IMR-90 (cell line): ENCODE measurements at regions not wholly inside any gene's neighbourhood (a gene's known extent, or its start where the extent isn't known, plus 50 kb on each side); places are given as distances from the start of the nearest gene placed in this dataset.

Source experiments
- ATAC-seq: fragments of 200-7000 bp; cut with Tn5 transposase; 2 replicates; pipeline ENCODE4 v1.9.1; 2020; ENCODE audit warnings: low read depth, mild to moderate bottlenecking, moderate library complexity
- BruUV-seq: library from RNA; stranded (reverse); fragments of 400-500 nt; replicated peaks from 2 replicates; lab custom pipeline; 2021; lab: Mats Ljungman, UMichigan
- CTCF ChIA-PET: fragments of 300-600 bp; formaldehyde crosslinking; extraction: SDS; loops from one replicate; lab custom pipeline; 2021; ENCODE audit warnings: antibody characterized with exemption; lab: Yijun Ruan, JAX
- POLR2A ChIA-PET: fragments of 300-600 bp; sonication (Branson Sonifier 250); formaldehyde crosslinking; loops from one replicate; lab custom pipeline; 2022; ENCODE audit warnings: antibody characterized with exemption; ENCODE audit not compliant: unreplicated experiment; lab: Charles Lee
- DNase-seq: peaks from one replicate; pipeline ENCODE4 v3.0.0; 2013
- H2AFZ ChIP-seq: replicated peaks from 2 replicates; pipeline ENCODE3; 2013; ENCODE audit warnings: low read length, mild to moderate bottlenecking; ENCODE audit not compliant: poor library complexity
- H2AK5ac ChIP-seq: 2 replicates; pipeline ENCODE4 v1.6.1; 2013; ENCODE audit warnings: low read depth, low read length, inconsistent platforms
- H2AK9ac ChIP-seq: replicated peaks from 2 replicates; pipeline ENCODE3; 2013; ENCODE audit warnings: mild to moderate bottlenecking, low read depth, low read length, moderate library complexity; ENCODE audit not compliant: poor library complexity
- H2BK120ac ChIP-seq: 2 replicates; pipeline ENCODE4 v1.6.1; 2013; ENCODE audit warnings: low read depth, low read length, inconsistent platforms
- H2BK15ac ChIP-seq: 3 replicates; pipeline ENCODE4 v1.6.1; 2013; ENCODE audit warnings: low read depth, low read length, inconsistent platforms
- H2BK20ac ChIP-seq: 2 replicates; pipeline ENCODE4 v1.6.1; 2013; ENCODE audit warnings: low read depth, mild to moderate bottlenecking, inconsistent platforms, low read length, moderate library complexity
- H2BK5ac ChIP-seq: 2 replicates; pipeline ENCODE4 v1.6.1; 2013; ENCODE audit warnings: mild to moderate bottlenecking, low read depth, low read length, inconsistent platforms; ENCODE audit not compliant: poor library complexity, severe bottlenecking
- H3K14ac ChIP-seq: replicated peaks from 2 replicates; pipeline ENCODE4 v1.6.1; 2013; ENCODE audit warnings: low read depth, low read length, inconsistent platforms
- H3K18ac ChIP-seq: 2 replicates; pipeline ENCODE4 v1.6.1; 2013; ENCODE audit warnings: low read depth, low read length, control low read depth
- H3K23ac ChIP-seq: 2 replicates; pipeline ENCODE4 v1.6.1; 2013; ENCODE audit warnings: low read depth, low read length, inconsistent platforms
- H3K27ac ChIP-seq: 2 replicates; pipeline ENCODE4 v1.5.1; 2013; ENCODE audit warnings: mild to moderate bottlenecking, control low read depth, low read length; ENCODE audit not compliant: insufficient read depth
- H3K27me3 ChIP-seq: 2 replicates; pipeline ENCODE4 v1.6.1; 2013; ENCODE audit warnings: low read length; ENCODE audit not compliant: control insufficient read depth, insufficient read depth
- H3K36me3 ChIP-seq: 2 replicates; pipeline ENCODE4 v1.6.1; 2013; ENCODE audit warnings: low read length, mixed read lengths; ENCODE audit not compliant: control insufficient read depth, insufficient read depth
- H3K4ac ChIP-seq: 2 replicates; pipeline ENCODE4 v1.6.1; 2013; ENCODE audit warnings: low read depth, low read length, inconsistent platforms
- H3K4me1 ChIP-seq: 2 replicates; pipeline ENCODE4 v1.6.1; 2013; ENCODE audit warnings: low read length, mixed read lengths; ENCODE audit not compliant: control insufficient read depth, insufficient read depth
- H3K4me2 ChIP-seq: 2 replicates; pipeline ENCODE4 v1.6.1; 2013; ENCODE audit warnings: low read depth, mild to moderate bottlenecking, control low read depth, low read length, moderate library complexity
- H3K4me3 ChIP-seq: 2 replicates; pipeline ENCODE4 v1.5.1; 2013; ENCODE audit warnings: low read depth, mild to moderate bottlenecking, control low read depth, low read length, moderate library complexity; ENCODE audit not compliant: insufficient read depth
- H3K56ac ChIP-seq: 2 replicates; pipeline ENCODE4 v1.6.1; 2013; ENCODE audit warnings: low read length, inconsistent platforms; ENCODE audit not compliant: insufficient read depth; ENCODE audit errors: extremely low read depth
- H3K79me1 ChIP-seq, 2 experiments: 2 replicates each; pipeline ENCODE4 v1.6.1; 2013; ENCODE audit warnings: low read length in 2 of 2, inconsistent platforms in 1 of 2, low read depth in 1 of 2
- H3K9ac ChIP-seq: 2 replicates; pipeline ENCODE4 v1.6.1; 2013; ENCODE audit warnings: low read depth, low read length, control low read depth
- H3K9me1 ChIP-seq: 2 replicates; pipeline ENCODE4 v1.6.1; 2013; ENCODE audit warnings: low read length, inconsistent platforms; ENCODE audit not compliant: insufficient read depth
- H3K9me3 ChIP-seq: 2 replicates; pipeline ENCODE4 v1.6.1; 2013; ENCODE audit warnings: low read length; ENCODE audit not compliant: control insufficient read depth, insufficient read depth
- H4K20me1 ChIP-seq: 2 replicates; pipeline ENCODE4 v1.6.1; 2013; ENCODE audit warnings: low read length, inconsistent platforms; ENCODE audit not compliant: insufficient read depth
- H4K5ac ChIP-seq: 2 replicates; pipeline ENCODE4 v1.6.1; 2013; ENCODE audit warnings: mild to moderate bottlenecking, low read depth, low read length, control low read depth
- H4K8ac ChIP-seq, 2 experiments: 2 replicates each; pipeline ENCODE4 v1.6.1; 2013; ENCODE audit warnings: low read depth in 2 of 2, low read length in 2 of 2, control low read depth in 1 of 2, inconsistent platforms in 1 of 2
- H4K91ac ChIP-seq: 2 replicates; pipeline ENCODE4 v1.6.1; 2013; ENCODE audit warnings: low read depth, low read length, inconsistent platforms; ENCODE audit not compliant: insufficient read depth
- BHLHE40 ChIP-seq: fragments of 150-350 bp; IDR thresholded peaks from 2 replicates; pipeline ENCODE4 v1.6.1; 2016; ENCODE audit warnings: mild to moderate bottlenecking, low read depth, low read length
- CEBPB ChIP-seq: IDR thresholded peaks from 2 replicates; pipeline ENCODE4 v1.6.1; 2012; ENCODE audit warnings: low read depth, low read length, improper control_type of control experiment
- CHD1 ChIP-seq: IDR thresholded peaks from 2 replicates; pipeline ENCODE4 v1.6.1; 2012; ENCODE audit warnings: low read depth, low read length, improper control_type of control experiment
- CTCF ChIP-seq: conservative IDR thresholded peaks from 2 replicates; pipeline ENCODE4 v1.5.1; 2012; ENCODE audit warnings: mild to moderate bottlenecking, low read depth, low read length, improper control_type of control experiment
- ELK1 ChIP-seq: fragments of 150-350 bp; IDR thresholded peaks from 2 replicates; pipeline ENCODE4 v1.6.1; 2016; ENCODE audit warnings: low read depth, mild to moderate bottlenecking, low read length, moderate library complexity, borderline replicate concordance
- FOS ChIP-seq: fragments of 150-350 bp; IDR thresholded peaks from 2 replicates; pipeline ENCODE4 v1.6.1; 2016; ENCODE audit warnings: low read depth, low read length
- MAFK ChIP-seq: IDR thresholded peaks from 2 replicates; pipeline ENCODE4 v1.6.1; 2012; ENCODE audit warnings: low read depth, low read length, improper control_type of control experiment
- MAZ ChIP-seq: IDR thresholded peaks from 2 replicates; pipeline ENCODE4 v1.6.1; 2012; ENCODE audit warnings: low read depth, mild to moderate bottlenecking, low read length, improper control_type of control experiment, moderate library complexity, borderline replicate concordance
- MXI1 ChIP-seq: IDR thresholded peaks from 2 replicates; pipeline ENCODE4 v1.6.1; 2012; ENCODE audit warnings: low read depth, mild to moderate bottlenecking, low read length, moderate library complexity, borderline replicate concordance
- NFE2L2 ChIP-seq: fragments of 150-350 bp; IDR thresholded peaks from 2 replicates; pipeline ENCODE4 v1.6.1; 2016; ENCODE audit warnings: low read depth, mild to moderate bottlenecking, low read length
- POLR2A ChIP-seq: IDR thresholded peaks from 2 replicates; pipeline ENCODE4 v1.6.1; 2012; ENCODE audit warnings: mild to moderate bottlenecking, low read depth, low read length
- RAD21 ChIP-seq: IDR thresholded peaks from 2 replicates; pipeline ENCODE4 v1.6.1; 2012; ENCODE audit warnings: low read length, improper control_type of control experiment
- RCOR1 ChIP-seq: IDR thresholded peaks from 2 replicates; pipeline ENCODE4 v1.6.1; 2012; ENCODE audit warnings: mild to moderate bottlenecking, low read length, improper control_type of control experiment; ENCODE audit not compliant: insufficient replicate concordance
- RFX5 ChIP-seq: IDR thresholded peaks from 2 replicates; pipeline ENCODE4 v1.8.0; 2012; ENCODE audit warnings: low read depth, mild to moderate bottlenecking, low read length, moderate library complexity
- SMC3 ChIP-seq: fragments of 150-350 bp; IDR thresholded peaks from 2 replicates; pipeline ENCODE4 v1.6.1; 2016; ENCODE audit warnings: low read depth, mild to moderate bottlenecking, antibody characterized with exemption, low read length, moderate library complexity
- USF2 ChIP-seq: fragments of 150-350 bp; IDR thresholded peaks from 2 replicates; pipeline ENCODE4 v1.6.1; 2017; ENCODE audit warnings: mild to moderate bottlenecking, antibody characterized with exemption, low read length, low read depth
- dilution Hi-C: fragments of 300-500 bp; cut with HindIII; formaldehyde crosslinking; loops from one replicate; pipeline ENCODE4 v1.14.3; 2018; ENCODE audit warnings: low sequenced_read_pairs; ENCODE audit not compliant: unreplicated experiment
- in situ Hi-C: fragments of 300-500 bp; cut with MboI; formaldehyde crosslinking; loops from 3 replicates; pipeline ENCODE4 v1.14.3; 2019; ENCODE audit warnings: low sequenced_read_pairs, inconsistent platforms, mixed read lengths
- intact Hi-C: fragments of 100-400 bp; cut with micrococcal nuclease; formaldehyde crosslinking; loops from 2 replicates; pipeline ENCODE4 v1.10.0; 2022

- Histone ChIP-seq H2AK9ac (no peak overlapping the region), H3K4me1 (no peaks in the 10 kb centered on the region), H3K79me1 (no peaks in the 10 kb centered on the region), H3K23ac (no peak overlapping the region), H3K56ac (no peak overlapping the region), H2BK20ac (no peak overlapping the region), H3K36me3 (no peaks in the 10 kb centered on the region), H3K4ac (no peak overlapping the region), H3K14ac (no peak overlapping the region), H2AFZ (no peak overlapping the region), H2BK120ac (no peak overlapping the region), H2BK15ac (no peak overlapping the region), H3K9me3 (no peaks in the 10 kb centered on the region), H3K18ac (no peak overlapping the region), H4K5ac (no peak overlapping the region), H4K91ac (no peak overlapping the region), H4K20me1 (no peaks in the 10 kb centered on the region), H3K27me3 (no peaks in the 10 kb centered on the region), H3K4me2 (no peak overlapping the region), H2AK5ac (no peak overlapping the region), H3K27ac (no peak overlapping the region), H4K8ac (no peak overlapping the region), H3K9ac (no peak overlapping the region), H3K4me3 (no peak overlapping the region), H2BK5ac (no peak overlapping the region), H3K9me1 (no peaks in the 10 kb centered on the region)
- dilution Hi-C loops (no loop called here), in situ Hi-C loops (loop anchor here (10.0 to 25.0 kb wide), 2 partner anchors 628 to 1101 kb away; no protein-coding TSS in a partner anchor), intact Hi-C loops (loop anchor here (5.0 to 10.0 kb wide), 4 partner anchors 186 to 672 kb away; no protein-coding TSS in a partner anchor)
- ChIA-PET POLR2A (no interaction called here), CTCF (interaction anchor here (1.0 kb wide), 1 partner anchor 624 kb away, joined by 3 read pairs; no protein-coding TSS in a partner anchor)
- DNase-seq (no peak), ATAC-seq (no peak)
- no TSS peak for BruUV-seq
- TF ChIP-seq BHLHE40: no peak
- no peak for TF ChIP-seq MAZ
- no peak for TF ChIP-seq CHD1
- TF ChIP-seq CTCF: no peak
- no peak for TF ChIP-seq RCOR1
- no peak for TF ChIP-seq MAFK
- TF ChIP-seq RFX5: no peak
- no peak for TF ChIP-seq POLR2A
- TF ChIP-seq USF2: no peak
- no peak for TF ChIP-seq FOS
- no peak for TF ChIP-seq CEBPB
- no peak for TF ChIP-seq ELK1
- no peak for TF ChIP-seq NFE2L2
- TF ChIP-seq RAD21: no peak
- TF ChIP-seq SMC3: no peak
- TF ChIP-seq MXI1: no peak
These were observed 522.5 kb downstream of the EPM2A start for GRCh38 chr6:145212813-145213212.
